Activated CD8-positive, alpha-beta memory T cell treated with anti-CD3 and anti-CD28 coated beads for 24 hours (primary cell): ENCODE measurements at regions not wholly inside any gene's neighbourhood (a gene's known extent, or its start where the extent isn't known, plus 50 kb on each side); places are given as distances from the start of the nearest gene placed in this dataset.

Experiments
- DNase-seq: peaks from one replicate; pipeline ENCODE4 v3.0.0-alpha.2; 2020

GRCh38 chr15:96272427-96272826, 58.1 kb upstream of the NR2F2 start:
- no peak for DNase-seq

GRCh38 chr15:96273317-96274086, 57.0 kb upstream of the NR2F2 start:
- DNase-seq: no peak

- DNase-seq: no peak
Observed at GRCh38 chr15:96274087-96274440, 56.4 kb upstream of the NR2F2 start.

- DNase-seq: no peak
Observed at GRCh38 chr15:96274698-96275097, 55.8 kb upstream of the NR2F2 start.

GRCh38 chr15:96276438-96277210, 53.9 kb upstream of the NR2F2 start:
- no peak for DNase-seq
